IPS DF 4.7 (cell line): ENCODE measurements at regions not wholly inside any gene's neighbourhood (a gene's known extent, or its start where the extent isn't known, plus 50 kb on each side); places are given as distances from the start of the nearest gene placed in this dataset.
"Not testable (repeated sequence)": the region's sequence is repeated elsewhere in the genome, so short reads cannot be mapped to it uniquely, and the experiment has no call there.

Source experiments
- DNase-seq: peaks from one replicate; pipeline ENCODE4 v3.0.0-alpha.2; 2013; ENCODE audit warnings: low spot score; ENCODE audit errors: extremely low read depth

DNA sequence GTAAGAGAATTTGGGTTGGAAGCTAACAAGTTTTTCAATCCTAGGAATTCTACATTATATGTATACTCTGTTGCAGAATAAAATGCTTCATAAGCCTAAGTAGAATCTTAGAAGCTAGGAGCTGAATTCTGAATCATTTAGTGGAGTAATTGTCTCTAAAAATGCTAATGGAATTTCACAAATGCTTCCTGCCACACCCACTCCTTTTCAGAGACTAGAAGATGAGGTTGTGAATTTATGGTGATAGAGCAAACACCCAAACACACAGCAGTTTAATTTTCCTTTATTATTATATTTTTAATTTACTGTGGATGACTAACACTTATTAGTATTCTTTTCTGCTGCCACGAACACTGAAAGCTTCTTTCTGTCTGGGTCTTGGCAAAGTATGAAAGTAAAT lies 208.0 kb upstream of the PDE4D start:
- DNase-seq: no peak

DNA sequence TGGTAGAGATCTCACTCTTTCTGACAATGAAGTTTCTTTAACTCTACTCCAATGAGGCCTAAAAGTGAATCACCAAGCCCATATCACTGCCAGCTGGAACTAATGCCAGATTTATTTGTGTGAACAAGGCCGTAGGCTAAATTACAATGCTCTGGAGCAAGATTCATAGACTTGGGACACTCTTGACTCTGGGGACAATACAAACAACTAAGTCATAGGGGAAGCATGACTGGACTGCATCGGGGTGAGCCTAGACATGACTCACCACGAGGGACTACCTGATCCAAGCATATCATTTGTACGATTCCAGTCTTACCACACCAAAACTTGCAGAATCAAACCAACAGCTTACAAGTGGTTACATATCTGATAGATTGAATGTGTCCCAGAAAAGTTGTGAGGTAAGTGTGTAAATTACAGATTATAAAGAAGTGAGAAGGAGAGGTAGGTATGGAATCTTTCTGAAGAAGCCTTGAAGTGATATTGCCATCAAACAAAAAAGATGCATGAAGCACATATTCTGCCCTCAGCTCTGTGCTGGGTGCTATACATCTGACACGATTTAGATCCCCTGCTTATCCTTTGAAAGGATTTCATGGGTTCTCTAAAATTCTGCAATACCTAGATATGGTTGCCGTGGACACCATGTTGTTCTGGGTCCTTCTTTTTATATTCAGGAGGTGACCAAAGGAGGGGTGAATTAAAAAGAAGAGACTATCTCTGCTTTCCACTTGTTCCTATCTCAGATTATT lies 199.3 kb upstream of the PDE4D start:
- no peak for DNase-seq

DNA sequence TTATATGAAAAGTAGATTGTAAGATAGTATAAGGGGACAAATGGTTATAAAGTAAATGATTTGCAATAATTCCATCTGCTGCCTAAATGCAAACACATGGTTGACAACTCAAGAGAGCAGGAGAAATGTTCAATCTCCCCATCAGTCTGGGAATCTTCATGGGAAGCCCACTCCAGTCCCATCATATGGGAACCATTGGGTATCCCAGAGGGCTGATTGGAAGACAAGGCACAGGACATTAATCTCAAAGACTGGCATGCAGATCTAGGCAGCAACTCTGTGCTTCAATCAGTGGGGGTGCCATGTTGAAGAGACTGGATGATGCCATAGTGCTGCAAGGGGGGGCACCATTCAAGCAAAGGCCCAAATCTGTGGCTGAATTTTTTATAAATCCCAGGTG lies 193.1 kb upstream of the PDE4D start:
- no peak for DNase-seq

DNA sequence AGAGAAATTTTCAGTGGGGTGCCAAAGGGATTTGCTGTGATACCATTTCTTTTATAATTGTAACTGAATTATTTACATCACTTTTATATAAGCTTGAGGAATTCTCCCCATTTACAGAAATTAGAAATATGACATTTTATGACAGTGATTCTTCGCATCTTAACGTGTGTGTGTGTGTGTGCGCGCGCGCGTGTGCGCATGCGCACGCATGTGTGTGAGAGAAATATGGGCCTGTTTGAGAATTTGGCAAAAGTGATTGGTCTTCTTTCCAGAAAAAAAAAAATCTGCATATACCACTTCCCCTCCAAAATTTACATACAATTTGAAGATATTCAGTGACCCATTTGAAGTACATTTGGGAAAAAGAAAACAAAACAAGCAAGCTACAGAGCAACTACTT lies 190.7 kb upstream of the PDE4D start:
- DNase-seq: no peak

DNA sequence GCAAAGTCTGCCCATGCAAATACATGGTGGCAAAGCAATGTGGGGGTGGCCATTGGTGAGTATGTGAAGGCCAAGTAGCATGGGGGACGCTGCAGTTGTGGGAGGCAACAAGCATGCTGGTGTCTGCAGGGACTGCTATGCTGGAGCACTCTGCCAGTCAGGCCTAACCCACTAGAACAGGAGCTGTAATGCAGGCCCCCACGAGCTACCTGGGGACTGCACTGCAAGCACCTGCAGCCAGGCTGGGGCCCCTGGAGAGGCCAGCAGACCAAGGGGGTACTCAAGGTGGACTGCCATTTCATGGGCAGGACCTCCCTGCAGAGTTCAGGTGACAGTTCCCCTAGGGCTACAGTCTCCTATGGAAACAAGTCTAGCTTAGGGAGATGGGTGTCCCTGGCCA lies 183.8 kb upstream of the PDE4D start:
- no peak for DNase-seq

DNA sequence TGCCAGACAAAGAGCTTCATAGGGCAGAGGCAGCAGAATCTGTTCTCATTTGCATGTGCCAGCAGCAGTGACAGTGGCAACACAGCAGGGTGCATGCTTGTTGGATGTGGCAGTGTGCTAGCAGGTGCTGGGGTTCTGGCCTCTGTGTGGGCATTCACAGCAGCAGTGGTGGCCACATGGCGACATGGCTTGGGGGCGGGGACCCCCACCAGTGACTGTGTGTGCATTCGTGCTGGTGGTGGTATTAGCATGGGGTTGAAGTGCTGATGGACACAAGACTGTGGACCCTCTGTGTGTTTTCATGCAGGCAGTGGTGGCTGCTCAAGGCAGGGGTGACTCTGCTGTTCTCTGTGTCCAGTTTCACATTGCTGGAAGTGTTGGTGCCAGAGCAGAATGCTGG lies 183.2 kb upstream of the PDE4D start:
- DNase-seq: no peak

DNA sequence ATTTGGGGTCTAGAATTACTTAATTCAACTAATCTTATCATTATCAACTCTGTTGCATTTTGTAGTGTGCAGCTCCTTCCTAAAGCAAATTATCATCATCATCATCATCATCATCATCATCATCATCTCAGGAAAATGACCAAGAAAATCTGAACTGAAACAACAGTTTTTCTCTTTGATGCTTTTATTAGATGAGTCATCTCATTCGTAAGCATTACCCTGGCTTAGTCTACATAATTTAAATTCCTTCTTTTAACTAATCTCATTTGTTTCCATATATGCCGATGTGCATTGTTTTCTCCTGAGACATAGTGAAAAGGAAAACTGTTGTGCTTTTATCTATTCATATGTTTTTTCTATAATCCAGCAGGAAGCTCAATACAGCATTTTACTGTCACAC lies 173.0 kb upstream of the PDE4D start:
- no peak for DNase-seq

DNA sequence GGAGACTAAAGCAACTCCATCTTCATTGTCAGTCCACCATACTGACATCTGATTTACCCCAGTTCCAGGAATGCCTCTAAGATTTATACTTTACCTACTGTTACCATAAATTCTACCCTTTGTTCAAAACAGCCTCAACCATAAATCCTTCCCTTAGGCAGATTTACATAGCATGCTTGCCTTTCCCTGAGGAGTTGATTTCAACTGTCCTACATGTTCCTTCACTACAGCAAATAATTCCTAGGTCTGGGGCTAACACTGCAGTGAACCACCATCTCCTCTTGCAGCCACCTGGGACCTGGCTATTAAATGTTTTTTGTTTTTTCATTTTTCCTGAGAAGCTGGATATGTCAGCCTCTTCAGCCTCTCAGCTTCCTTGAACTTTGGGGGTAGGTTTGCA lies 166.9 kb upstream of the PDE4D start:
- no peak for DNase-seq

DNA sequence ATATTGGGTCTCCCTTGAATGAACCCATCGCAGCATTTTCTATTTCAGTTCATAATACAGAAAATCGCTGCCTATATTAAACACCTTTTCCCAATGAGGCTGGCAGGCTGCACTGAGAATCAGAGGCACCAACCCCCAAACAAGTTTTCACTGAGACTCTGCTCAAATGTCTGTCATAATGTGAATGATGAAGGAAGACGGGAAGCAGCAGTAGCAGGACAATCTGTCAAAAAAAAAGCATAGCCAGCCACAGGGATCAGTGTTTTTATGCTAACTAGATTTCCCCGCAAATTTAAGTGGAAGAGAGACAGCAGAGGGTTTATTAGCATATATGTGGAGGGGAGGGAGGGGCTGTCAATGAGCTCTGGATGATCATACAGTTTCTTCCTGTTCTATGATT lies 162.7 kb upstream of the PDE4D start:
- no peak for DNase-seq

DNA sequence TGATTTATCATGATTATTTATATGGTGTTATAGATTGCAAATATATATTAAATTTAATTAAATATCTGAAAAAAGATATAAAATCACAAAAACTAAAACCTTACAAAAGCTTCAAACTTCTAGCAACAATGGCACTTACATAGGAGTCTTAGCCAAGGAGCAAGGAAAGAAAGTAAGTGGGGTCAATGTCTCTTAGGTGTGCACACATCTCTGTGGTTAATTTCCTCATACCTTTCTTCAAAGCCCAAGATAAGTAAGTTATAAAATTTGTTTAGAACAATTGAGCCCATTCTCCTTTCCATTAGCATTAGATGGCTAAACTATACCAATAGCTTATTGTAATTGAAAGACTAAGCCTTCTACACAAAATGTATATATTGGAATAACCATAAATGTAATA lies 161.6 kb upstream of the PDE4D start:
- no peak for DNase-seq

DNA sequence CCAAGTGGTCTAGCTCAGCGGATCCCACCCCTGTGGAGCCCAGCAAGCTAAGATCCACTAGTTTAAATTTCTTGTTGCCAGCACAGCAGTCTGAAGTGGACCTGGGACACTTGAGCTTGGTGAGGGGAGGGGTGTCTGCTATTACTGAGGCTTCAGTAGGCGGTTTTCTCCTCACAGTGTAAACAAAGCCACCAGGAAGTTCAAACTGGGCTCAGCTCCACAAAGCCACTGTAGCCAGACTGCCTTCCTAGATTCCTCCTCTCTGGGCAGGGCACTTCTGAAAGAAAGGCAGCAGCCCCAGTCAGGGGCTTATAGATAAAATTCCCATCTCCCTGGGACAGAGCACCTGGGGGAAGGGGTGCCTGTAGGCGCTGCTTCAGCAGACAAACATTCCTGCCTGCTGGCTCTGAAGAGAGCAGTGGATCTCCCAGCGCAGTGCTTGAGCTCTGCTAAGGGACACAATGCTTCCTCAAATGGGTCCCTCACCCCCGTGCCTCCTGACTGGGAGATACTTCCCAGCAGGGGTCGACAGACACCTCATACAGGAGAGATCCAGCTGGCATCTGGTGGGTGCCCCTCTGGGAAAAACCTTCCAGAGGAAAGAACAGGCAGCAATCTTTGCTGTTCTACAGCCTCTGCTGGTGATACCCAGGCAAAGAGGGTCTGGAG lies 148.6 kb upstream of the PDE4D start:
- not testable (repeated sequence) for DNase-seq

DNA sequence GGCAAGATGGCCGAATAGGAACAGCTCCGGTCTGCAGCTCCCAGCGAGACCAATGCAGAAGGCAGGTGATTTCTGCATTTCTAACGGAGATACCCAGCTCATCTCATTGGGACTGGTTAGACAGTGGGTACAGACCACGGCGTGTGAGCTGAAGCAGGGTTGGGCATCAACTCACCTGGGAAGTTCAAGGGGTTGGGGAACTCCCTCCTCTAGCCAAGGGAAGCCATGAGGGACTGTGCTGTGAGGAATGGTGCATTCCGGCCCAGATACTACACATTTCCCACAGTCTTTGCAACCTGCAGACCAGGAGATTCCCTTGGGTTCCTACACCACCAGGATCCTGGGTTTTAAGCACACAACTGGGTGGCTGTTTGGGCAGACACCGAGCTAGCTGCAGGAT lies 148.0 kb upstream of the PDE4D start:
- not testable (repeated sequence) for DNase-seq

DNA sequence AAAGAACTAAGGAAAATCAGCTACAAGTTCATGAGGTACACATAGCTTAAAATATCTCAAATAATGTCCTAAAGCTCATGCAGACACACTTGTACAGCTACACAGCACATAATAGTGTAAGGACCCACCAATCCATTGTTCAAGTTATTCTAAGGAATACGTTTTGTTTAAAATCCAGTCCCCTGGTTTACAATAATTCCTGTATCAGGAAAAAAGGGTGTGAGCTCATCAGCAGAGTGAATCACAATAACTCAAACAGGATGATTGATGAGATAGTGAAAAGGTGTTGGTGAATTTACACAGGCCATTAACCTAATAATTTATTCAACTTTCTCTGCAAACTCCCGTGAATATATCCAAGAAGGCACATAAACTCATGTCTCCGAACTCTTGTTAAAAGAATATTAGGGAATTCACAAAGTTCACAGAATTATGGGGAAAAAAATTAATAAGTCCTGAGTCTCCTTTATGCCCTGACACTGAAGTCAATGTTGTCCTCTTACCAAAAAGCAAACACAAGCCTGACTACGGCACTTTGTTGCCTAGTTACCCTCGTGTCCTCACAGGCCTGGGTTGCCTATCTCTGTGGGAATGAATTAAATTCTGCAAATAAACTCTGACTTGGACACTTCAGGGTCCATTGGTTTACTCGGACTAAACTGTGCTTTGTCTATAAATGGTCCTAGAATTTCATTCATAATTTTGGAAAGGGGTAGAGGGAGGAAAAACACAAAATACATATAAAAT lies 142.8 kb upstream of the PDE4D start:
- no peak for DNase-seq

DNA sequence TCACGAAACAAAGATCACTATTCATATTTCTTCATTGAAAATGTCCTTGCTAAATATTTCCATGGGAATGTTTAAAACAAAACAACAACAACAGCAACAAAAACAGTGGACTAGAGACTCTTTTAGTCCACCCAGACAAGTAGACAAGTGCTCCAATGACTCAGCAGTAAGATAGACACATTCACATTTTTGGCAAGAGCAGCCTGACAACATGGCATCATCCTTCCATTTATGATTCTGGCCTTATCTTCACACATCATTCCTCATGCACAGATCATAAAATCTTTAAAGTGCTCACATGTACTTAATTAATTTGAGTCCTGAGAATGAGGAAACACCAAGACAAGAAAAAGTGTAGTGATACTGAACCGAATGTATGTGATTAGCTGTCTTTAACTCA lies 132.6 kb upstream of the PDE4D start:
- no peak for DNase-seq

DNA sequence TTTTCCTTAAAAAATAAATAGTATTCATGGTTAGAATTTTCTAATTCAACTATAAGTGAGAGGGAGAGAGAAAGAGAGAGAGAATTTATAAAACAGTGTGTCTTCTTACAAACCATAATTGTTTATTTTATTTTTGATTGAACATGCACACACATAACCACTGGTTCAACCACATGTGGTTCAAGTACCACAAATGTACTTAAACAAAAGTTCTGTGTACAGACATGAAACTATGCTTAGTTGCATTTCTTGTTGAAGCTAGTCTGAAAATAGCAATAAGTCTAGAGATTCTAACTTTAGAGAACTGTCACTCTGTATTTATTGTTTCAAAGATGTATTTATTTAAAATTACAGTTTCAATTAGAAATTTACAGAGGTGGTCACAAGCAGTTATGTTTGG lies 130.6 kb upstream of the PDE4D start:
- DNase-seq: no peak

DNA sequence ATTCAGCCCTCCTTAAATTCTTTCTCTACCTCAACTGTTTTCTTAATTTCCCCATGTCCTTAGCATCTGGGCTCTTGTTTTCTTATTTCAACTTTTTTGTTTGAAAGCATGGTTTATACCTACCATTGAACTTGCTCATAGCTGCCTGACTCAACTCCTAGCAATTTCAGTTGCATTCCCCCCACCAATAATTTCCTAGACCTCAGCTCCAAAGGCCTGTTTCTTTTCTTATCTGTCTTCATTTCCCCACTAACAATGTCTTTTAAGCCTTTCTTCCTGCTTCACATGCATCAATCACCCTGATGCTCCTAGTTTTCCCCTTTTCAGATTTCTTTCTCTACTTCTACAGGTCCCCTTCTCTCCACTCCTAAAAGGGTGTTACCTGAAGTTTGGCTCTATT lies 129.7 kb upstream of the PDE4D start:
- no peak for DNase-seq

DNA sequence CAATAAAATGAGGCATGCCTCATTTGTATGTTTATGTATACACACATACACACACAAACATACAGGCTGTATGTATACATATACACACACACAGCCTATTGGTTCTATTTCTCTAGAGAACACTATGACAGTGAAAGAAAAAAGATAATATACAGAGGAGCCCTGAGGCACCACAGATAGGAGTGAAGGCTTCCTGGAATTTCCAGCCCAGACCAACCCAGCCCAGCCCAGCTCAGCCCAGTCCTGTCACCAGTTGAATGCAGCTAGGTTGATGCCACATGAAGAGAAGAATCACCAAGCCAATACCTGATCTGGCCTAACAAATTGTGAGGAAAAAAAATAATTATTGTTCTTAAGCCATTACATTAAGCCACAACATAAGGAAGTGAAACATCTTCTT lies 126.9 kb upstream of the PDE4D start:
- no peak for DNase-seq

DNA sequence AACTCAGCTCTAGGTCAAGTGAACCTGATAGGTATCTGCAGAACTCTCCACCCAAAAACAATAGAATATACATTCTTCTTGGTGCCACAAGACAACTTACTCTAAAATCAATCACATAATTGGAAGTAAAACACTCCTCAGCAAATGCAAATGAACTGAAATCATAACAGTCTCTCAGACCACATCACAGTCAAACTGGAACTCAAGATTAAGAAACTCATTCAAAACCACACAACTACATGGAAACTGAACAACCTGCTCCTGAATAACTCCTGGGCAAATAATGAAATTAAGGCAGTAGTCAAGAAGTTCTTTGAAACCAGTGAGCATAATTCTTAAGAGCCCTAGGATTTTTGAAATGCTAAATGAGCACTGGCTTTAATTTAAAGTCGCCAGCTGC lies 125.4 kb upstream of the PDE4D start:
- DNase-seq: not testable (repeated sequence)

DNA sequence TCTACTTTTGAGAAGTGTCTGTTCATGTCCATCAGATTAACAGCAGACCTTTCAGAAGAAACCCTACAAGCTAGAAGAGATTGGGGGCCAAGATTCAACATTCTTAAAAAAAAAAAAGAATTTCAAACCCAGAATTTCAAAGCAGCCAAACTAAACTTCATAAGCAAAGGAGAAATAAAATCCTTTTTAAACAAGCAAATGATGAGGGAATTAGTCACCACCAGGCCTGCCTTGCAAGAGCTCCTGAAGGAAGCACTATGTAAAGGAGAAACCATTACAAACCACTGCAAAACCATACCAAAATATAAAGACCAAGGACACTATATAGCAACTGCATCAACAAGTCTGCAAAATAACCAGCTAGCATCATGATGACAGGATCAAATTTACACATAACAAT lies 124.6 kb upstream of the PDE4D start:
- no peak for DNase-seq

DNA sequence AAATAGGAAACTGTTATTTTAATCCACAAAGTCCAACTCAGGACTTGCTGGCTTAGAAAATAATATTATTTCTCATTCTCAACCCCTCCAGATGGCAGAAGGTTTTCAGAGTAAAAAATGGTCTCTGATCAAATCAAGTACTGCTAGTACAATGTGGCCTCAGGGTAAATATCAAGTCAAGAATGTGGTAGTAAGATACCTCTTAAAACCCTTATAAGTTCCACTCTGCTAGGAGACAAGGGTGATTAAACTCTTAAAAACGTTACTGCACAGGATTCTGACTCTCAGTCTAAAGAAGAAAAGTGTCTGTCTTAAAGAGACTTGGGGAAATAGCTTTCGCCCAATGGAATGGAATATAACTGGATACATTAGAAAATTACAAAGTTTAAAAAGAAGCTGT lies 120.8 kb upstream of the PDE4D start:
- DNase-seq: no peak

DNA sequence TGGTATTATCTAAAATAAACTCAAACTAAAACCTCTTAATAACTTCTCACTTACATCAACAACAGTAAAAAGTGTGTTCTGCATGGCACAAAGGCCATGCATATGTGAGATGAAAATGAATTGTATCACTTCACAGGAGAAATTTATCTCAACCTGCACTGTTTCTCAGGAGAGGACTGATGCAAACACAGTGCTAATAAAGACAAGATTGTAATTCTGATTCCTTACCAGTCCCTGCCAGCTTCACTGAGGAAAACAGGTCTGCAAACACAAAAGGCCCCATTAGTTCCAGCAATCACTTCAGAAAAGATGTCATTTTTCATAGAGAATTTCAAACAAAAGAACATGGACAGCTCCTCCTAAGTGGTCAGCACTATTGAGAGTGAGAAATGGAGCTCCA lies 117.3 kb upstream of the PDE4D start:
- no peak for DNase-seq

DNA sequence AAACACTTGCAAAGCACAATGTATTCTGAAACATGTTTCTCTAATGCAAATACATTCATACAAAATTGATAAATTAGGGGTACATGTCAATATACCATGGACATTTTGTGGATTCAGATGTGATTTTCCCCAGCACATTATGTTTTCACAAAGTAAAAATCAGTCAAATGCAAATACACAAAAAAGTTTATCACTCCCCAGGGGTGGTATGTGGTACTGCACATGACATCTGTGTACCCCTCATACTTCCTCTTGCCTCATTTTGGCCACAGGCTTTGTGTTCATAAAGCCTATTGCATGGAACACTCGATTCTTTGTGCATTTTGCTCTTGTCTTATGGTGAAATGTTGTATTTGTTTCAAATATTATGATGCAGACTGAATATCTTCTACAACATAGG lies 116.8 kb upstream of the PDE4D start:
- DNase-seq: peak; percentile 3

DNA sequence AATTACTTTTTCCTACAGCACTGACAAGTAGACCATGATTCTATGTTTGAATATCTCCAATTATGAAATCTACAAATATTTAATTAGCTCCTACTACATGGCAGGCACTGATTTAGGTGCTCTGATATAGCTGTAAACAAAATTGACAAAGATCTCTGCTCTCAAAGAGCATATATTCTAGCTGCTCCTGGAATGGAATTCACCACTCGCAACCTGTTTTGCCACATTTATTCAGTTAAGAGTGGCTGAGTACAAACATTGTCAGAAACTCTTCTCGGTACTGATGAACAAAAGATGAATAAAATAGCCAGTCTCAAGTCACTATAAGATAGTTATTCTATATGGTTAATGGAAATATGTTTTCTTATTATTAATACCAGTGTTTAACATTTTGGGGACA lies 114.2 kb upstream of the PDE4D start:
- DNase-seq: no peak
